Right lobe of liver (tissue), 6 donors: ENCODE measurements at regions not wholly inside any gene's neighbourhood (a gene's known extent, or its start where the extent isn't known, plus 50 kb on each side); places are given as distances from the start of the nearest gene placed in this dataset.

Experiments used
- ATAC-seq, 4 donors: fragments of 200-7000 bp; cut with Tn5 transposase; one replicate each; pipeline ENCODE4 v1.9.1; 2020; ENCODE audit warnings: mild to moderate bottlenecking in 4 of 4, moderate library complexity in 4 of 4
- DNase-seq, 3 donors: peaks; one replicate each; pipeline ENCODE4 v3.0.0-alpha.2; 2020
- H3K27ac ChIP-seq, 3 donors: fragments of 200-600 bp; one replicate each; pipeline ENCODE4 v1.8.0; 2022
- H3K27me3 ChIP-seq, 2 donors: fragments of 200-600 bp; one replicate each; pipeline ENCODE4 v1.8.0; 2022
- H3K36me3 ChIP-seq, 4 donors: fragments of 200-600 bp; sonication (generic) in 1 of 4; one replicate each; pipeline versions ENCODE4 v1.5.1 to v1.8.0; 2017 to 2022; ENCODE audit warnings: control low read depth in 1 of 4
- H3K4me1 ChIP-seq, 4 donors: fragments of 200-600 bp; sonication (generic) in 1 of 4; one replicate each; pipeline versions ENCODE4 v1.5.1 to v1.8.0; 2017 to 2022; ENCODE audit warnings: control low read depth in 1 of 4
- H3K4me3 ChIP-seq, 3 donors: fragments of 200-600 bp; one replicate each; pipeline ENCODE4 v1.8.0; 2022
- H3K9me3 ChIP-seq, 4 donors: fragments of 200-600 bp; sonication (generic) in 1 of 4; one replicate each; pipeline versions ENCODE4 v1.5.1 to v1.8.0; 2017 to 2022; ENCODE audit warnings: control low read depth in 1 of 4
- CTCF ChIP-seq, 4 donors: fragments of 200-600 bp in 3 of 4; fragments of 450-650 bp in 1 of 4; IDR thresholded peaks; one replicate each; pipeline versions ENCODE4 v1.5.1 to v1.8.0; 2016 to 2022; ENCODE audit warnings: antibody characterized with exemption in 4 of 4, mild to moderate bottlenecking in 2 of 4
- POLR2A ChIP-seq: fragments of 450-650 bp; IDR thresholded peaks from one replicate; pipeline ENCODE4 v1.6.1; 2017; ENCODE audit warnings: antibody characterized with exemption, mild to moderate bottlenecking
- WGBS: methylation state at CpG from one replicate; pipeline ENCODE4 v1.1.6; 2018; ENCODE audit warnings: low coverage, low lambda C conversion rate; ENCODE audit not compliant: insufficient coverage; ENCODE audit errors: missing lambda C conversion rate; 5-methylcytosine and 5-hydroxymethylcytosine counted together
- intact Hi-C, 2 donors: fragments of 100-400 bp; cut with DNase I; formaldehyde crosslinking; loops; one replicate each; pipeline versions ENCODE4 v1.11.2 to v1.14.1; 2022
- donor health status: DM: no; HTN: yes; CAD: no.
- donor health status: DM: no; HTN: no; CAD: no.
- donor health status: DM: no; HTN: no; CAD: no.
- donor health status: DM: no; HTN: yes; CAD: no.
- donor health status: DM: no; HTN: yes; CAD: no.

GRCh38 chr3:20846832-20847231 is 660.8 kb upstream of the SGO1 start:
- WGBS = 29% methylated on average over 3 of the region's 3 CpGs
- Histone ChIP-seq H3K4me3 (no peak overlapping the region), H3K27me3 (no peaks in the 10 kb centered on the region), H3K36me3 (no peaks in the 10 kb centered on the region), H3K27ac (no peak overlapping the region), H3K9me3 (no peaks in the 10 kb centered on the region), H3K4me1 (no peaks in the 10 kb centered on the region)
- ATAC-seq (no peak), DNase-seq (no peak)
- intact Hi-C loops = no loop called here
- TF ChIP-seq POLR2A (no peak), CTCF (IDR thresholded peaks at IDR 0.05) (no peak)

- H3K27ac ChIP-seq = no peak overlapping the region
- WGBS = 87% methylated on average over 2 of the region's 2 CpGs
Observed at GRCh38 chr3:20846066-20846465, 660.1 kb upstream of the SGO1 start.

GRCh38 chr3:20844851-20845250 is 658.8 kb upstream of the SGO1 start:
- H3K36me3 ChIP-seq = no peaks in the 10 kb centered on the region

More at GRCh38 chr3:20846066-20846465, 660.1 kb upstream of the SGO1 start:
- no peaks in the 10 kb centered on the region for H3K27me3 ChIP-seq
- H3K4me3 ChIP-seq = no peak overlapping the region
- intact Hi-C loops = no loop called here
- H3K4me1 ChIP-seq = no peaks in the 10 kb centered on the region
- TF ChIP-seq POLR2A (no peak), CTCF (IDR thresholded peaks at IDR 0.05) (no peak)
- no peak for DNase-seq
- no peaks in the 10 kb centered on the region for H3K36me3 ChIP-seq
- no peaks in the 10 kb centered on the region for H3K9me3 ChIP-seq
- ATAC-seq = no peak

GRCh38 chr3:20842594-20843436 is 656.8 kb upstream of the SGO1 start:
- WGBS = 52% methylated on average over 3 of the region's 3 CpGs
- no peaks in the 10 kb centered on the region for H3K36me3 ChIP-seq
- ATAC-seq = peak in 1 of 4 donors; percentile 72
- no peak overlapping the region for H3K4me3 ChIP-seq
- H3K4me1 ChIP-seq = no peaks in the 10 kb centered on the region
- no peaks in the 10 kb centered on the region for H3K27me3 ChIP-seq
- no peak for DNase-seq
- H3K27ac ChIP-seq = no peak overlapping the region
- intact Hi-C loops = no loop called here
- H3K9me3 ChIP-seq = no peaks in the 10 kb centered on the region
- no peak for TF ChIP-seq POLR2A
- TF ChIP-seq CTCF (IDR thresholded peaks at IDR 0.05) = no peak

More at GRCh38 chr3:20844851-20845250, 658.8 kb upstream of the SGO1 start:
- TF ChIP-seq CTCF (IDR thresholded peaks at IDR 0.05) (no peak), POLR2A (no peak)
- Histone ChIP-seq H3K4me3 (no peak overlapping the region), H3K27me3 (no peaks in the 10 kb centered on the region), H3K9me3 (no peaks in the 10 kb centered on the region), H3K27ac (no peak overlapping the region), H3K4me1 (no peaks in the 10 kb centered on the region)
- intact Hi-C loops = no loop called here
- WGBS = 73% methylated on average over 5 of the region's 5 CpGs
- DNase-seq (no peak), ATAC-seq (no peak)
